Smooth muscle cell of the brain vasculature (primary cell): ENCODE measurements at regions not wholly inside any gene's neighbourhood (a gene's known extent, or its start where the extent isn't known, plus 50 kb on each side); places are given as distances from the start of the nearest gene placed in this dataset.

Experiments used
- DNase-seq: peaks from one replicate; pipeline ENCODE4 v3.0.0-alpha.2; 2012; ENCODE audit warnings: low read depth, low spot score

GRCh38 chr7:145276118-145276517, 440.3 kb upstream of the TPK1 start:
- no peak for DNase-seq

- DNase-seq, result no peak
Measured at GRCh38 chr7:145269418-145270161, 433.7 kb upstream of the TPK1 start.

GRCh38 chr7:145265180-145265579, 429.3 kb upstream of the TPK1 start:
- DNase-seq, result no peak

DNA sequence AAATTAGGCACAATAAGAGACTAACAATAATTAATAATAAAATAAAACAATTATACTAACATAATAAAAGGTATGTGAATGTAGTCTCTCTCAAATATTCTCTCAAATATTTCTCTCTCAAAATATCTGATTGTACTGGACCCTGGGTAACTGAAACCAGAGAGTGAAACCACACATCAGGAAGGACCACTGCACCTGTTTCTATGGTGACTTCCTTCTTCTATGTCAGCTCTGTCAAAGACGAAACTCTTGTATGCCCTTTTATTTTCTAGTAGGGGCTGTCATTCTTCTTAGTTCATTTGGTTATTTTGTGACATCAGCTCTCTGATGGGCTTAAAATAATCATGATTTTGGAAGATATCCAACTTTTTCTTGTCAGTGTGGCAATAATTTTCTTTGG, 428.0 kb upstream of the TPK1 start:
- DNase-seq, result no peak

DNA sequence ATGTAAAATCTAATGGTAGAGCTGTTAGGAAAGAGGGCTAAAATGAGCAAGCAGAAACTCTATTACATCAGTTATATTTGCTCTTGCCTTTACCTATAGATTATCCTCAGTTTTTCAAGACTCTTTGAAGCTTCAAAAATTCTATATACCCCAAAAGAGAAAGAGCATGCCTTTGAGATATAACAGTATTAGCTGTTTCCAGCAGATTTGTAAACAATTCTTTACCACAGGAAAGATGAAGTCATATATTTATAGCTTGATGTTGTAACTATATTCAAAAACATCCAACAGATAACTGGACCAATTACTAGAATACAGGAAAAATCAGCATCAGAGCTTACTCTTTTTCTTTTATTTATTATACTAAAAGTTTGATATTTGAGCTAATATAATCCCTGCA, 416.2 kb upstream of the TPK1 start:
- DNase-seq, result no peak

- DNase-seq, result no peak
Measured at GRCh38 chr7:145224775-145225174, 388.9 kb upstream of the TPK1 start.

GRCh38 chr7:145219461-145219860, 383.6 kb upstream of the TPK1 start:
- DNase-seq, result no peak

GRCh38 chr7:145216866-145217265, 381.0 kb upstream of the TPK1 start:
- DNase-seq, result no peak

GRCh38 chr7:145212050-145212449, 376.2 kb upstream of the TPK1 start:
- DNase-seq, result peak; percentile 4

- no peak for DNase-seq
Measured at GRCh38 chr7:145211211-145211610, 375.4 kb upstream of the TPK1 start.

GRCh38 chr7:145193951-145194350, 358.1 kb upstream of the TPK1 start:
- DNase-seq, result no peak

DNA sequence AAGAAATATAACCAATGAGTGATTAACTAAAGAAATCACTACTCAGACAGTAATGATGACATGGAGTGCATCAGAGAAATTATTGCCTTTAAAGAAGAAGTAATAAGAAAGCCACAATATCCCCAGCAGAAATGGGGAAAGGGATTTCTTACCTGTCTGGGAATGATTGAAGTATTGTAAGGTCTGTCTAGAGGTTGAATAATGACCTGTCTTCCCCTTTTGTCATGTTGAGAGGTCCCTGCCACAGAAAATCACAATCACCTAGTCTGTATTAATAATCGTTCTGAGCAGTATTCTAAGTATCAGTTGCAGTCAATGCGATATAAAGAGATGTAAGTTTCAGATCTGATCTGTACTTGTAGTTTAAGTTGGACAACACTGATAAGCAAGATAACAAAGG, 349.1 kb upstream of the TPK1 start:
- DNase-seq, result no peak

GRCh38 chr7:145183069-145183468, 347.2 kb upstream of the TPK1 start:
- DNase-seq, result no peak

DNA sequence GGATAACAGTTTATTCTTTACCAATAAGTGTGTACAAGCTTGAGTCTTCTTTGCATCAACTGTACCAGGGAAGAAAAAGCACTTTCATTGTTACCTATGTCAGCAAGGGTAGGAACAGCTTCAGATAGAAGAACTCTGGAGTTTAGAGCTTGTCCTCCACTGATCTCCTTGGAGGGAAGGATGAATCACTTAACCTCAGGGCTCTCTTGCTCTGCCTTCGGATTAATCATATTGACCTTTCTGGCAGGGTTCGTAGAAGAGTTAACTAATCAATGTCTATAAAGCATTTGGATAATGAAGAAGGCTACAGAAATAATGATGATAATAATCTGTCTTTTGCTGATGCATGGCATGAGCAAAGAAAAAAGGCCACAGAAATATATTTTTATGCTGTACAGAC, 339.5 kb upstream of the TPK1 start:
- no peak for DNase-seq

- DNase-seq, result no peak
Measured at GRCh38 chr7:145169908-145170307, 334.1 kb upstream of the TPK1 start.

DNA sequence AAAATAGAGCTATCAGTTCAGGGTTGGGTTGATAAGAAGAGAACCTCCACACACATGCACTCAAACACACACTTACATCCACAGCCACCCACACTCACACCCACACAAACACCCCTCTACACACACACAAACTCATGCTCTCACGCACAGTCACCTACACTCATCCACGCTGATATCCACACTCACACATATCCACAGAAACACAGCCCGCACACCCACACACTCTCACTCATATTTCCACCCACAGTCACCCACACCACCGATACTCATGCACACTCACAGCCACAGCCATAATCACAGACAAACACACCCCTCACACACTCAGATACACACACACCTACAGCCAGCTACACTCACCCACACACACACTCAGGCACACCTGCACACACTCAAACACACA, 333.0 kb upstream of the TPK1 start:
- no peak for DNase-seq

DNA sequence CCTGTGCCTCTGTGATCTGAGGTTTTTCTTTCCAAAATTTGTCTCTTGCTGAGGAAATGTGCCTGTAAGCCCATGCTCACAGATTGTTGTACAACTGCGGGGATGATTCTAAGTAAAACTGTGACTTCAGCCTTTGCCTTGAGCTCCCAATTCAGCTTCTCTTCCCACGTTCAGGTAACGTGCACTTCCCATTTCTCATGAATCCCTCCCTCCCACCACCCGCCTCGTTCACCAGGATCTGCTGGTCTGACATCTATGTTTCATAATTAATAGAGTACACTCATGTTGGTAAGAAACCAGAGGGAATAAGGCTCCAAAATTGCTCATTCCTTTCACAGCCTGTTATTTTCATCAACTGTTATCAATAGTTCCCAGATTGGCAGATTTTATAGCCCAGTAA, 332.6 kb upstream of the TPK1 start:
- DNase-seq, result no peak

GRCh38 chr7:145156834-145157233, 321.0 kb upstream of the TPK1 start:
- DNase-seq, result no peak

DNA sequence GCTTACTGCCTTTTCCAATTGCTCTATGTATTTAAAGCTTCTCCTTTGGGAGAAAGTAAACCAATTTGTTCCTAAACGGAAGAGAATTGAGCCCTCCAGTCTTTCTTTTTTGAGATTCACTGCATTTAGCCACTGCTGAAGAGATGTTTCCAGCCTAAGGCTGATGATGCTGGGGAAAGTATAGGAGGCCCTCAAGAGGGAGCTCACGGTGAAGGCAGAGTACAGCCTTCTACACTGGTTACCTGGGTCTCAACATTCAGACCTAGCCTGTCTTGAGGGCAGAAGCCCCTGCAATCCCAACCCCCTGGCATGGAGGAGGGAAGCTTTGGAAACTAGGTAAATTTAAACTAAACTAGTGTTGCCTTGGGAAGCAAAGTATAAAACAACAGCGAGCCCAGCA, 316.7 kb upstream of the TPK1 start:
- no peak for DNase-seq

DNA sequence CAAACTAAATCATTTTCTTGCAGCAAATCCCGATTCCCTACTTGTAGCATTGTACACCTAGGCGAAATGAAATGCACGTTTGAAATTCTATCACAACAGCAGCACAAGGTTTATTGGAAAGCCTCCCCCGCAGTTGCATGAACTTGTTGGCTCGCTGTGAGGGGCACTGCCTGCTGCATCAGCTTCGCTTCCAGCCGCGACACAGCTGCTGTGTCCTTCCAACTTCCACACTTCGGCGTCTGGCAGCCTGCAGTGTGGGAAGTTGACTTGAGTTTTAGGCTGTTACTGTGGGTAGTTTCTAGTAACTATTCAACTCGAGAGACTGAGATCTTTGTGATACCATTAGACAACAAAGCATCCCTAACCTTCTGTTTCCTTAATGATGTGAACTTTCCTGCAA, 315.8 kb upstream of the TPK1 start:
- DNase-seq, result no peak

GRCh38 chr7:145147865-145148264, 312.0 kb upstream of the TPK1 start:
- DNase-seq, result no peak

- DNase-seq, result no peak
Measured at GRCh38 chr7:145143685-145144084, 307.8 kb upstream of the TPK1 start.

DNA sequence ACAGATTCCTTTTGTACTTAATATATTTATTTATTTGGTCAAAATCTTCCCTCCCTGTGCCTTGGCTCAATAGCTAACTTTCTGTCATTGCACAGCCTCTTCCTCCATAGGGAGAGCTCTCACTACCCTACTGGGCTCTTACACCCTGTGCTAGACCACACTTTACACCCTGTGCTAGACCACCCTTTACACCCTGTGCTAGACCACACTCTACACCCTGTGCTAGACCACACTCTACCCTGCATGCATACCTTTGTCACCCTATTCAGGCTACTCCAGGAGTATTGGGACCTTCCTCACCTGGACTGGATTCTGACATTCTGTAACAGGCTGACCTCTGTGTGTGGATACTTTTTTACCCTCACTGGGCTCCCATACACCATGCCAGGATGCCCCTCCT, 298.5 kb upstream of the TPK1 start:
- DNase-seq, result no peak

DNA sequence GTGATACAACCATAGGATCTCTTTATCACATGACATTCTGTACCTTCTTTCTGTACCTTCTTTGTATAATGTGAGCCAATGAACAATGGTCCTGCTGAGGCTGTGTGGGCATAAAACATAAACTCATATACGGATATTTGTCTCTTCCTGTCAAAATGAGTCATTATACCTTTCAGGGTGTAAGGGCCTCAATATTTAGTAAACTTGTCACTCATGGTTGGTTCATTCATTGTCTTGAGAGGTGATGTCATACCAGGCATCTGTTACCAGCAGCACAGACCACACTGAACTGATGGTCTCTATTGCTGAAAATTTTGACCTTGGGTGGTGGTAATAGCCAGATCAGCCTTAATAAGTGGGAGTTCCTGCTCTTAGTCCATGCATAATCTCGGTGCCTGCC, 287.6 kb upstream of the TPK1 start:
- no peak for DNase-seq
